COR-L47 (cell line): ENCODE measurements at regions not wholly inside any gene's neighbourhood (a gene's known extent, or its start where the extent isn't known, plus 50 kb on each side); places are given as distances from the start of the nearest gene placed in this dataset.

Experiments
- DNase-seq: peaks from one replicate; lab custom pipeline; 2025; lab: John Stamatoyannopoulos, UW

DNA sequence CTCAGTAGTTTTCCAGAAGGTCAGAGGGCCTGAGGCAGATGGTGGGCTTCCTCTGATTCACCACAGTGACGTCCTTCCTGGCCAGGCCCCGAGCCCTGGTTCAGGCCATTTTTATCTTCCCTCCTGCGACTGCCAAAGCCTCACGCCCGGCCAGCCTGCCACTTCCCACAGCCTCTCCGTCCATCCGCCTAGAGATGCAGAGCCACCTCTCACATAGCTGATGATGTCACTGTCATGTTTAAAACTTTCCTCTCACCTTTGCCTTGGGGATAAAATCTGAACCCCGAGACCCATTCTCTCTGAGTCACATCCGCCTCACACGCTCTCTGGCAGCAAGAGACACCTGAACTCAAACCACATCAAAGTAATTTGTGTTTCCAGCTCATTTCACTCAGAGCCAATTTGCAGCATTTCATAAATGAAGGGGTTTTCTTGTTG, 175.3 kb downstream of the QDPR start:
- DNase-seq: no peak

- DNase-seq: no peak
Observed at GRCh38 chr4:17336069-17336468, 175.8 kb downstream of the QDPR start.

DNA sequence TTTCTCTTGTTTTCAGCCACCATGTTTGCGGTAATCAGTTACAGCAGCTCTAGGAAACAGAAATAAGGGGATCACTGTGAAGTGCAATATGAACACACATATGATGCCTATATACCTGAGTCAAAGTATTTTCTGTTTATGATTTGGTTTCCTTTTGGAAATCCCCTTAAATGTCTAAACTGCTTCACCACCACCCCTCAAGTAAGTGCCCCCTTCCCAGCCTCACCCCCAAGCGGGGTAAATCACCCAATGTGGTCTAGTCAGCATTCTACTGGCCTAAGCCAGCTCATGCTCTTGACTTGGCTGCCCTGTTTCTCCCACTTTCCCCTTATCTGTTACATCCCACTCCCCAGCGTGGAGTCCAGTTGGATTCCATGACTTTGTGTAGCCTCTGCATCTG, 176.5 kb downstream of the QDPR start:
- no peak for DNase-seq

DNA sequence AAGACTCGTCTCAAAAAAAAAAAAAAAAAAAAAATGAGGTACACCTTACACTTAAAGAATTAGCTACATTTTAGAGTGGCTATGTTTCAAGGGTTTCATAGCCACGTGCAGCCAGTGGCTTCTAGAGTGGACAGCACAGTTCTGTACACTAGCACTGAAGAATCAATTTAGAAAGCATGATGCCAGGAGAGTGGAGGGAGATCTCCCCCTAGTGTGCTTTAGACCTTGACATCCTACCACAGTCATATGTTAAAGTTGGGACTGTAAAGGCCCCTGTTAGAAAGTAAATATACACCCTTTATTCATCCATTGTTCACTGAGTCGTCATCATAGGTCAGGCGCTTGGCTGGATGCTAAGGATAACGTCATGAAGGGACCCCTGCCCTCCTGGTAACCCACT, 179.4 kb downstream of the QDPR start:
- DNase-seq: no peak

DNA sequence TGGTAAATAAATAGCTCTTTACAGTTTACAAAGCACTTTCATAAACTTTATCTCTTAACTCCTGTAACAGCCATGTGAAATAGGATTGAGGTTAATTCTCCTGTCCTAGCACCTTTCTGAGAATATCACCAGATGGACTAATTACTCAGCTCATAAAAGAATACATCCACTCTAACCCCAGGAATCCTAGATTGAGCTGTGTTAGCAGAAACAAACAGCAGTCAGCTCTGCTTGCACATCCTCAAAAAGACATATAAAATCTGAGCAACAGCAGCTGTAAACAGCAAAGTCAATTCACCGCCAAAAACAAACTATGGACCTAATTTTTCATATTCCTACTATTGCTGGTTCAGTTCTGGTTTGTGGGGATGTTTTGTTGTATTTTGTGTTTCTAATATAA, 182.8 kb downstream of the QDPR start:
- no peak for DNase-seq

- no peak for DNase-seq
Observed at GRCh38 chr4:17328141-17328815, 183.6 kb downstream of the QDPR start.

DNA sequence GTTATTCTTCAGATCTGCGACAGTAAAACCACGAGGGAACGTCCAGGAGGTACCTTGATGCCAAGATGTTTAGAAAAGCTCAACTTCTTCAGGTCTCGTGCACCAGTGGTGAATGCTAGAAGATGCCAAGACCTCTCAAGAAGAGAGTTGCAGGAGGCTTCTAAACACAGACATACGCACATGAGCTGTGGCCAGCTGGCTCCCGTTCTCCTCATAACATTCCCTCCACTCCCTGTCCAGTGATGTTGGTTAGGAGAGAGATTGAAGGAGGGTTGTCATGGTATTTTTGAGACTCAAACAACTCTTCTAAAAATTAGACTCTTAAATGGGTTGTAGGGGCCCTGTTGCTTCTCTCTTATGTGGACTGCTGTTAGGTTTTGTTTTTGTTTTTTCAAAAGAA, 184.3 kb downstream of the QDPR start:
- no peak for DNase-seq

DNA sequence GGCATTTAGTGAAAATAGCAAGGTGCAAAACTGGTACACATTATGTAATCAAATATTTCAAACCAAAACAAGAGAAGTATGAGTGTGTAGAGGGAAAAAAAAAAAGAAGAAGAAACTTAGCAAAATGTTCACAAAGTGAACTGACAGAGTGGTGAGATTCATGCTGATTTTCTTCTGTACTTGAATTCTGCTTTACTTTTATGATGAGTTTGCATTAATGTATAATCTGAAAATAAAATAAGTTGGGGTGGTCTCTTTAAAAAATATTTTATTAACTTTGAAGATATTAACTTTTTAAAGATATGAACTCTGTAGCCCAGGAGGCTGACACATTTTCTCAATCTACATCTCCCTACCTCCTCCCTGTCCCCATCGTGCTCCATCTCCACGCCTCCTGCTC, 185.1 kb downstream of the QDPR start:
- no peak for DNase-seq

DNA sequence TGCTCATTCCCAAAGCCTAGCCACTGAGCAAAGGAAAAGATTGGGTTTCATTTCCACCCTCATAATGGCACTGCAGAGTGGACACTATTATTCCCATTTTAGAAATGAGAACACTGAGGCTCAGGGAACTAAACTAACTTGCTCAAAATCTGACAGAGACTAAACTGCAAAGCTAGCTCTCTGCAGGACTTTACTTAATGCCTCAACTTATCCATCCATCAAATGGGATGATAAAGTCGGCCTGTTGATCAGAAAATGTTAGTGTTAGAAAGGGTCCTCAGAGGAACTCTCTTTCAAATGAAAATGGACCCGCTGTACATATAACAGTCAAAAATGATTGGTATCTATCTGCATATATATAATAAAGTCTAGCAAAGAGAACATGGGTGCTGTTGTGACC, 186.8 kb downstream of the QDPR start:
- no peak for DNase-seq

DNA sequence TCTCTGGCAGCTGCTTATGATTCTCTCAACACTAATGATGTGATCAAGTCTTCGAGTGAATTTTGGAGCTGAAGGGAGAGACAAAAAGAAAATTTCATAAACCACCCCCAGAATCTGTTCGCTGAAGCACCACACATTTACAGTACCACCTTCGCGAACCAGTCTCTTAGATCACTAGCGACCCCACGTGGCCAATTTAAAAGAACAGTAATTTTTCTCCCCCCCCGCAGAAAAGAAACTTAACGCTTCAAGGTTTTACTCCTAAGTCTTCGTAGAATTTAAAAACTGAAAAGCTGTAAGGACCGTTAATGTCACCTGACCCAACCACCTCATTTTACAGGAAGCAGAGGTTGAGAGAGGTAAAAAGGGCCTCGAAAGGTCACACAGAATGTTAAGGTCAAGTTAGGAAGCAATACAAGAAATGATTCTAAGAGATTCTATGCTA, 187.5 kb downstream of the QDPR start:
- peak; percentile 38 for DNase-seq

DNA sequence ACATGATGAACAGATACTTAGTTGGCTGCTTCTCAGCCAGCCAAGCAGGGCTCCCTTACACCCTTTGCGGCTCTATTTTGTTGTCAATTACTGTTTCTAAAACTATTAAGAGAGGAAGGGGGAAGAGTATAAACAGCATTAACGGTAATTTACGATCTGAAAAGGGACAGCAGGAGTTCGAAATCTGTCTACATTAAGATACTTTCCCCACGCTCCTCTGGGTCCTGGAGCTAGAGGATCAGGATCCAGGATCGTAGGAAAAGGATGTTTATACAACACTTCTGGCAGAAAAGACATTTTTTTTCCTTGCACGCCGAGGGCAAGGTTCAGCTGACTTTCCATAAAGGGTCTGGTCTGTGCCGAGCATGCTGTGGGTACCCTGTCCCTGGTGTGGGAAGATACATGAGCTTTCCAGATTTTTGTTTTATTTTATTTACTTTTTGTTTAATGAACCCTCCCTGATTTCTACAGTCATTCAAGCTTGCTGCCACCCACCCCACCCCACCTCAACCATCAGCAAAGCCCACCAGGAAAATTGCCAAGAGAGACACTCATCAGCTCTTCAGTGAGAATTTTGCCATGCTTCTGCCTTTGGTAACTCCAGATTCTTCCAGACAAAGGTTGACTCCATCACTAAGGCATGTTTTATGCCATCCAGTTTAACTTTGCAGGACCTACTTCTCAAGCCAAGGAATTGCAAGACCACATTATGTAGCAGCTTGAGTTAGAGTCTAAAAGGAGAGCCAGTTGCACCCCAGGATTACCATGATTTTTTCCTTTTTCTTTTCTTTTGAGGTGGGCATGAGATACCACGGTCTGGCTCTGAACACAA, 188.1 kb downstream of the QDPR start:
- no peak for DNase-seq

GRCh38 chr4:17322514-17322913, 189.4 kb downstream of the QDPR start:
- DNase-seq: no peak

DNA sequence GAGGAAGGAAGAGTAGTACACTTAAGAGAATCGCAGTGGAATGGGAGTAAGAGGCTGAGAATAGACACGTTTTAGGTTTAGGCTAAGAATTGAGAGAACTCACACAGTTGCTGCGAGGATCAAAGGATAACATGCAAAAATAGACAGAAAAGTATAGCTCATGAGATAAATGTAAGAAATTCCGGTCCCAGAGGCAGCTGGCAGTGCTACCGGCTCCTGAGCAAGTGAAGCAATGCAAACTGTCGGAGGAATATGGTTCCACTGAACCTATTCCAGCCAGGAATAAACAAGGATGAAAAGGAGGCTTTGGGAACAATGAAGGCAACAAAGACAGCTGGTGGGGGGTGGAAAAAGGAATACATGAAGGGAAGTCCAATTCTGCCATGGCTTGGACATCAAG, 191.8 kb downstream of the QDPR start:
- no peak for DNase-seq

DNA sequence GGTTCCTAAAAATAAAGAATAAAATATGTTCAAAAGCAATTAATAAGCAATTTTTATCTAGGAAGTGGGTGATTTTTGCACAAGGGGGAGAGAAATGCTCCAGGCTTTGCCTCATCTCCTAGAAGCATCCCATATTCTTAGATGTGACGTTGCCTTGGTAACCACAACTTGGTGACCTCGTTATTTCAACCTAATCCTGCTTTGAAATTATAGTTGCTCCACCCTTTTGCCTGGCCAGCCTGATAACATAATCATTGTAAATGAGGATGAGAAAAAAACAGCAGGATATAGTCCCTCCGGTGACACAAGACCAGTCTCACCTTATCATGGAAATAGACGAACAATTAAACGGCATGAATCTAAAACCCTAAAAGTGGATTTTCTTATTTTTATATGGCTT, 194.4 kb downstream of the QDPR start:
- DNase-seq: no peak

DNA sequence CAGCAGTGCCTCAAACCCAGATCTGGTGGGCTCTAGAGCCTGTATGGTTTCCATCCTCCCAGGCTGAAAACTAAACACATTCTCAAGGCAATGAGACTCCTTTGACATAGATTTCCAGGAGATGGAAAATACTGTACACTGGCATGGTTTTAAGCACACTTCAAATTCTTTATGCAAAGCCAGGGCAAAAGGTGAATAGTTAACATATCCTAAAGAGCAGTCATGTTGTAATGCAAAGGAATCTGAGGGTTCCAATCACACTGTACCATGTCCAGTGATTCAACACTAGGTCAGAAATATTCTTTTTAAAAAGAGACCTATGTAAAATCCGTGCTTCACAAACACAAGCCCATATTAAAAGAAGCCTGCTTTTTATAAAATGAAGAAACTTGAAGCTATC, 195.3 kb downstream of the QDPR start:
- no peak for DNase-seq

GRCh38 chr4:17315459-17315858, 196.4 kb downstream of the QDPR start:
- peak; percentile 15 for DNase-seq

GRCh38 chr4:17313194-17313593, 198.7 kb downstream of the QDPR start:
- no peak for DNase-seq

GRCh38 chr4:17310269-17310652, 201.6 kb downstream of the QDPR start:
- DNase-seq: no peak

DNA sequence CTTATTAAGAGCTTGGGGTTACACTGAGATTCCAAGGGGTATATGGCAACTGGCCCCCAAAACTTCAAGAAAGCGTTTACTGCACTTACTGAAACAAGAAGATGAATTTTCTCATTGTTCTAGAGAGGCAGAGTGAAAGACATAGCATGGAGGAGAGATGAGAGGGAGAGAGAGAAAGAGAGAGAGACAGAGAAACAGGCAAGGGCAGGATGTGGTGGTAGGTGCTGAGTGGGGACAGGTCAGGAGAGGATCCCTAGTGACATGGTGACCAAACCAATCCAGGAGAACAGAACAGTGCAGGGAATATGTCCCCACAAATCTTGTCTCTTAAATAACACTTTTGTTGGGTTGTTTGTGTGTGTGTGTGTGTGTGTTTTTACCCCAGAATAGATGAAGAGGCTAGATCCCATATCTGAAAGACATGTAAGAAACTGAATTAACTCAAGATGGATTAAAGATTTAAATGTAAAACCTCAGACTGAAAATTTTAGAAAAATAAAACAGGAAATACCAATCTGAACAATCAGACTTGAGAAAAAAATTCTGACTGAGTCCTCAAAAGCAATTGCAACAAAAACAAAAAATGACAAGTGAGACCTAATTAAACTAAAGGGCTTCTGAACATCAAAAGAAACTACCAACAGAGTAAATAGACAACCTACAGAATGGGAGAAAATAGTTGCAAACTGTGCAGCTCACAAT, 202.2 kb downstream of the QDPR start:
- DNase-seq: no peak

- no peak for DNase-seq
Observed at GRCh38 chr4:17301869-17302268, 210.0 kb downstream of the QDPR start.

DNA sequence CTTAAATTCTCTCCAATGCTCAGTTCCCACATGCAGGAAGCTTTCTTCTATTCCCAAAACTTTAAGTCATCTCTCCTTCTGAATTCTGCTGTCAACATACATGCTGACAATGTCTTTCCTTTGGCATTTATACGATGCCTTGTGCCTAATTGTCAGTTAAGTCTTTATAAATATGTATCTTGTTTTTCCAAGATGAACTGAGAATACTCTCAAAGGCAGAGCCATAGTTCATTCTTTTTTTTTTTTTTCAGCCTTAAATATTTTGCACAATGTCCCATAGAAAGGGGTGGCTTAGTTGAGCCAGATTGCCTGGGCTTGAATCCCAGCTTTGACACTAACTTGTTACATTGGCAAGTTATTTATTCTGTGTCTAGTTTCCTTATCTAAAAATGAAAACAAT, 210.6 kb downstream of the QDPR start:
- DNase-seq: no peak

GRCh38 chr4:17296921-17297890, 214.7 kb downstream of the QDPR start:
- no peak for DNase-seq
